Ascending aorta (tissue), 2 donors: ENCODE measurements at regions not wholly inside any gene's neighbourhood (a gene's known extent, or its start where the extent isn't known, plus 50 kb on each side); places are given as distances from the start of the nearest gene placed in this dataset.
"Not testable (repeated sequence)": the region's sequence is repeated elsewhere in the genome, so short reads cannot be mapped to it uniquely, and the experiment has no call there.

Experiments
- DNase-seq, 2 donors: peaks; one replicate each; pipeline ENCODE4 v3.0.0-alpha.2; 2019; ENCODE audit warnings: low spot score in 2 of 2
- H3K27ac ChIP-seq, 2 donors: fragments of 200-600 bp; sonication (generic); one replicate each; pipeline ENCODE4 v1.5.1; 2016 to 2017; ENCODE audit warnings: mild to moderate bottlenecking in 1 of 2
- H3K27me3 ChIP-seq: fragments of 200-600 bp; sonication (generic); one replicate; pipeline ENCODE4 v1.5.1; 2017
- H3K36me3 ChIP-seq, 2 donors: fragments of 200-600 bp; sonication (generic); one replicate each; pipeline ENCODE4 v1.5.1; 2016
- H3K4me1 ChIP-seq, 2 donors: fragments of 200-600 bp; sonication (generic); one replicate each; pipeline ENCODE4 v1.5.1; 2016 to 2017; ENCODE audit warnings: mild to moderate bottlenecking in 1 of 2
- H3K4me3 ChIP-seq, 2 donors: fragments of 200-600 bp; sonication (generic); one replicate each; pipeline ENCODE4 v1.5.1; 2016 to 2017; ENCODE audit warnings: mild to moderate bottlenecking in 1 of 2
- H3K9me3 ChIP-seq, 2 donors: fragments of 200-600 bp; sonication (generic); one replicate each; pipeline ENCODE4 v1.5.1; 2016
- intact Hi-C: fragments of 100-400 bp; cut with DNase I; formaldehyde crosslinking; loops from one replicate; pipeline ENCODE4 v1.15.1; 2023
- TF ChIP-seq, protein P1 (sequence below), 3 experiments: fragments of 200-600 bp in 2 of 3; fragments of 450-650 bp in 1 of 3; sonication (generic) in 2 of 3; IDR thresholded peaks; one replicate each; pipeline ENCODE4 v1.5.1; 2016 to 2019; ENCODE audit warnings: antibody characterized with exemption in 3 of 3, mild to moderate bottlenecking in 1 of 3, moderate library complexity in 1 of 3

DNA sequence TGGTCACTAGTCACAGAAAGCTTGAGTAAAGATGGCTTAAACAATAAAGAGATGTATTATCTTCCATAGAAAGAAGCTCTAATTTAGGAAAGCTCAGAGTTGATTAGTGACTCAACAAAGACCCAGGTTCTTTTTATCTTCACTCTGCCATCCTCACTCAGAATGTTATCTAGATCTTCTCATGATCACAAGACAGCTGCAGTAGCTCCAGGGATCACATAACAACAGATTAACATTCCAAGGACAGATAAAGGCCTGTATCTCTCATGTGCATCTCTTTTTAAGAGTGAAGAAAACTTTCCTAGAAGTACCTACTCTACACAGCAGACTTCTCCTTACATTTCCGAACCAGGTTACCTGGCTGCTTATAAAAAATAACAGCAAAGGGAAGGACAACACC lies 368.7 kb upstream of the PROX1 start:
- intact Hi-C loops = no loop called here
- no peak for DNase-seq
- Histone ChIP-seq H3K4me3 (no peak overlapping the region), H3K4me1 (no peaks in the 10 kb centered on the region), H3K9me3 (no peaks in the 10 kb centered on the region), H3K27me3 (no peaks in the 10 kb centered on the region), H3K27ac (no peak overlapping the region), H3K36me3 (no peaks in the 10 kb centered on the region)
- TF ChIP-seq, protein P1, sequence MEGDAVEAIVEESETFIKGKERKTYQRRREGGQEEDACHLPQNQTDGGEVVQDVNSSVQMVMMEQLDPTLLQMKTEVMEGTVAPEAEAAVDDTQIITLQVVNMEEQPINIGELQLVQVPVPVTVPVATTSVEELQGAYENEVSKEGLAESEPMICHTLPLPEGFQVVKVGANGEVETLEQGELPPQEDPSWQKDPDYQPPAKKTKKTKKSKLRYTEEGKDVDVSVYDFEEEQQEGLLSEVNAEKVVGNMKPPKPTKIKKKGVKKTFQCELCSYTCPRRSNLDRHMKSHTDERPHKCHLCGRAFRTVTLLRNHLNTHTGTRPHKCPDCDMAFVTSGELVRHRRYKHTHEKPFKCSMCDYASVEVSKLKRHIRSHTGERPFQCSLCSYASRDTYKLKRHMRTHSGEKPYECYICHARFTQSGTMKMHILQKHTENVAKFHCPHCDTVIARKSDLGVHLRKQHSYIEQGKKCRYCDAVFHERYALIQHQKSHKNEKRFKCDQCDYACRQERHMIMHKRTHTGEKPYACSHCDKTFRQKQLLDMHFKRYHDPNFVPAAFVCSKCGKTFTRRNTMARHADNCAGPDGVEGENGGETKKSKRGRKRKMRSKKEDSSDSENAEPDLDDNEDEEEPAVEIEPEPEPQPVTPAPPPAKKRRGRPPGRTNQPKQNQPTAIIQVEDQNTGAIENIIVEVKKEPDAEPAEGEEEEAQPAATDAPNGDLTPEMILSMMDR (IDR thresholded peaks at IDR 0.05) = no peak

DNA sequence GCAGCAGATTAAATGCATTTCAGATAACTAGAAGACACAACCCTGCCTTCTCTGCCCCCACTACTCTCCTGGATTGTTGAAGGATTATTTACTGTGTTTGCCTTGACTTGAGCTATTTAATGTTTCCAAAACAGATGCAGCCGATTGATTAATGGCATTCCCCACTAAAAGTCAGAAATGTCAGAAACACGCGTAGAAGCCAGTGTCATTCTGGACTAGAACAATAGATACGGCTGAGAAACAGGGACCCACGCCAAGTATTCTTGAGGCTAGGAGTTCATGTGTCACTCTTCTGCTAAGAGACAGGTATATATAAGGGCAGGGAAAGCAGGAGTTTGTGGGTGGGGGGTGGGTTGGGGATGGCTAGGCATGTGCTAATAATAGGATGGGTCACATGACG lies 366.7 kb upstream of the PROX1 start:
- H3K27ac ChIP-seq = no peak overlapping the region
- no peak for DNase-seq
- intact Hi-C loops = no loop called here
- H3K36me3 ChIP-seq = no peaks in the 10 kb centered on the region
- no peak overlapping the region for H3K4me3 ChIP-seq
- TF ChIP-seq, protein P1 (IDR thresholded peaks at IDR 0.05) = no peak
- H3K4me1 ChIP-seq = no peaks in the 10 kb centered on the region
- no peaks in the 10 kb centered on the region for H3K27me3 ChIP-seq
- no peaks in the 10 kb centered on the region for H3K9me3 ChIP-seq

DNA sequence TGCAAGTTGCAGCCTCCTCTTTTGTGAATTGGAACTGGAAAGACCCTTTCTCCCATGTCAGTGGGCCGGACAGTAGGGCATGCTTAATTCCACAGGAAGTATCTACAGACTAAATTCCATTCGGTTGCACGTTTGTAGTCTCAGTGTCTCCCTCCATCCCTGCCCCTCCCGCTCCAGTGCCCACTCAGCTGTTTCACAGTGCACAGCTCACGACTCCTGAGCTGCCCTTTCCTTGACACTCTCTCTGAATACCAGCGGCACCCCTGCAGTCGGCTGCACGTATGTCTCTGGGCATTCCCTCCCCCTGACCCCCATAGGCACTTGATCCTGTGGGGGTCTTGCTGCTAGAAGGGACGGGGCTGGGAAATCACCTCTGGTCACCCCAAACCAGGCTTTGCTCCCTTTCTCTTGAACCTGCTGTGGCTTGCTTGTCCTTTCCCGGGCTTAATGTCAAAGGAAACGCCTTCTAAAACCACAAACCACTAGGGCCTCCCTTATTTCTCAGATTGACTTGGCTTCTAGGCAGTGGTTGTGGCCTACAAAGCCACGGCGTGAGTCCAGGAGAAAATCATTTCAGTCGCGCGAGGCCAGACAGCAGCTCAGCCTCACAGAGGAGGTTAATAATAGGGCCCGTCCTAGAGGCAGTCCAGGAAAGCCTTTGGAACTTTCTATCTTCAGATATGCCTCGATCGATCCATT lies 365.3 kb upstream of the PROX1 start:
- no peaks in the 10 kb centered on the region for H3K9me3 ChIP-seq
- TF ChIP-seq, protein P1 (IDR thresholded peaks at IDR 0.05) = no peak
- DNase-seq = no peak
- no peaks in the 10 kb centered on the region for H3K36me3 ChIP-seq
- H3K27me3 ChIP-seq = no peaks in the 10 kb centered on the region
- no peak overlapping the region for H3K4me3 ChIP-seq
- intact Hi-C loops = no loop called here
- H3K4me1 ChIP-seq = no peaks in the 10 kb centered on the region
- H3K27ac ChIP-seq = no peak overlapping the region

DNA sequence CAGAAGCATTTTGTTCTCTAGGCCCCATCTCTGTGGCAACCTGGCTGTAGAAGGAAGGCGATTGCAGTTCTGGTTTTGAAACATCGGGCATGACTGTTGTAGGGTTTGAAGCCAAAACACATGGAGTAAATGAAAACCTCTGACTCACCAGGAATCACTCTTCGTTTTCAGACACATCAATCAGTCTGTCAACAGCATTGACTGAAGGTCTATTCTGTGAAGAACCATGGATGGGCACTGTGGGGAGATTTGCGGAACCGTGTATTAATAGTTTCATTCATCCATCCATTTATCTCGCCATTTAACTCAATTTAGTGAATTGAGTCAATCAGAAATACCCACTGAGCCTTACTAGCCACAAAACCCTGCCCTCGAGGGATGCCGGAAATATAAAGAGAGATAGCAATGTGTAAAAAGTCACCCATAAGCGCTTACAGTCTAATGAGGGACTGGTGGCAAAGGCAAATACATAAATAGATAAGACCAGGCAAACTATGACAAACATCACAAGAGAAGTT lies 364.6 kb upstream of the PROX1 start:
- TF ChIP-seq, protein P1 (IDR thresholded peaks at IDR 0.05) = no peak
- no peak for DNase-seq
- Histone ChIP-seq H3K9me3 (no peaks in the 10 kb centered on the region), H3K27me3 (no peaks in the 10 kb centered on the region), H3K4me1 (no peaks in the 10 kb centered on the region), H3K36me3 (no peaks in the 10 kb centered on the region), H3K27ac (no peak overlapping the region), H3K4me3 (no peak overlapping the region)
- intact Hi-C loops = no loop called here

DNA sequence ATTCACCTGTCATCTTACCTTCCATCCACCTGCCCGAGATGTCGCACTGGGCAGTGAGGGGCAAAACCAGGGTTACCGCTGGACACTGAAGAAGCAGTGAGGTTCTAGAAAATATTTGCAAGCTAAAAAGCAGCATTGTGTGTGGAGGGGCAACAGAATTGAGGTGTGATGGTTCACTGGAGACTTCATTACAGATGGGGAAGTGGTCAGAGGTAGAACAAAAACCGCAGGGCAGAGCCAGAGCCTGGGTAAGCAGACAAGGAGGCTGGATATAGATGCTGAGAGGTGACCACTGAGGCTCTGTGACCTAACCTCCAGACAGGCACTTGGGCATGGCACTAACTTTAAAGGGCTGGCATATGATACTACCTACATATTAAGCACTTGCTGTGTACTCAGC lies 363.9 kb upstream of the PROX1 start:
- Histone ChIP-seq H3K27me3 (no peaks in the 10 kb centered on the region), H3K27ac (no peak overlapping the region), H3K4me1 (no peaks in the 10 kb centered on the region), H3K9me3 (no peaks in the 10 kb centered on the region), H3K4me3 (no peak overlapping the region), H3K36me3 (no peaks in the 10 kb centered on the region)
- DNase-seq = no peak
- intact Hi-C loops = no loop called here
- TF ChIP-seq, protein P1 (IDR thresholded peaks at IDR 0.05) = no peak

DNA sequence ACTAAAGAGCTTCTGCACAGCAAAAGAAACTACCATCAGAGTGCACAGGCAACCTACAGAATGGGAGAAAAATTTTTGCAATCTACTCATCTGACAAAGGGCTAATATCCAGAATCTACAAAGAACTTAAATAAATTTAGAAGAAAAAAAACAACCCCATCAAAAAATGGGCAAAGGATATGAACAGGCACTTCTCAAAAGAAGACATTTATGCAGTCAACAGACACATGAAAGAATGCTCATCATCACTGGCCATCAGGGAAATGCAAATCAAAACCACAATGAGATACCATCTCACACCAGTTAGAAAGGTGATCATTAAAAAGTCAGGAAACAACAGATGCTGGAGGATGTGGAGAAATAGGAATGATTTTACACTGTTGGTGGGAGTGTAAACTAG lies 351.0 kb upstream of the PROX1 start:
- H3K4me1 ChIP-seq, H3K9me3 ChIP-seq, intact Hi-C loops, H3K36me3 ChIP-seq, H3K27me3 ChIP-seq, H3K27ac ChIP-seq, H3K4me3 ChIP-seq, DNase-seq: not testable (repeated sequence)
